ENCODE measurements at regions not wholly inside any gene's neighbourhood (a gene's known extent, or its start where the extent isn't known, plus 50 kb on each side); places are given as distances from the start of the nearest gene placed in this dataset.

GRCh38 chr21:43364261-43364510, 62.7 kb downstream of the SIK1 start:
- no peak for DNase-seq

GRCh38 chr21:43363506-43364260, 63.2 kb downstream of the SIK1 start:
- no peak for DNase-seq

GRCh38 chr21:43362915-43363314, 64.0 kb downstream of the SIK1 start:
- DNase-seq = peak; percentile 51

GRCh38 chr21:43362321-43362791, 64.6 kb downstream of the SIK1 start:
- peak; percentile 59 for DNase-seq

GRCh38 chr21:43361493-43362296, 65.2 kb downstream of the SIK1 start:
- DNase-seq = no peak

- DNase-seq = no peak
These were observed 65.8 kb downstream of the SIK1 start for GRCh38 chr21:43361127-43361492.

GRCh38 chr21:43360441-43361126, 66.3 kb downstream of the SIK1 start:
- no peak for DNase-seq

GRCh38 chr21:43358940-43359822, 67.8 kb downstream of the SIK1 start:
- no peak for DNase-seq

GRCh38 chr21:43357715-43358430, 69.1 kb downstream of the SIK1 start:
- DNase-seq = no peak

- DNase-seq = no peak
These were observed 71.0 kb downstream of the SIK1 start for GRCh38 chr21:43355925-43356289.

- no peak for DNase-seq
These were observed 71.5 kb downstream of the SIK1 start for GRCh38 chr21:43355266-43355924.

- no peak for DNase-seq
These were observed 72.3 kb downstream of the SIK1 start for GRCh38 chr21:43354666-43355065.

- DNase-seq = no peak
These were observed 72.9 kb downstream of the SIK1 start for GRCh38 chr21:43354026-43354420.

- DNase-seq = no peak
These were observed 73.5 kb downstream of the SIK1 start for GRCh38 chr21:43353282-43354025.

- DNase-seq = peak; percentile 54
These were observed 74.2 kb downstream of the SIK1 start for GRCh38 chr21:43352568-43353281.

- DNase-seq = no peak
These were observed 74.8 kb downstream of the SIK1 start for GRCh38 chr21:43352154-43352537.

- DNase-seq = no peak
These were observed 75.3 kb downstream of the SIK1 start for GRCh38 chr21:43351501-43352153.

- no peak for DNase-seq
These were observed 77.3 kb downstream of the SIK1 start for GRCh38 chr21:43349644-43350043.

- DNase-seq = no peak
These were observed 78.1 kb downstream of the SIK1 start for GRCh38 chr21:43348801-43349261.
